ENCODE measurements at regions not wholly inside any gene's neighbourhood (a gene's known extent, or its start where the extent isn't known, plus 50 kb on each side); places are given as distances from the start of the nearest gene placed in this dataset.

- no peaks in the 10 kb centered on the region for H3K4me1 ChIP-seq (ENCODE audit: control insufficient read depth in 2 of 3, insufficient read depth in 2 of 3, low read depth in 1 of 3, low read length in 3 of 3)
- no peaks in the 10 kb centered on the region for H3K36me3 ChIP-seq (ENCODE audit: control insufficient read depth in 2 of 3, insufficient read depth in 3 of 3, low read length in 3 of 3)
- DNase-seq (no peak), FAIRE-seq (no peak)
- no peak overlapping the region for H3K4me3 ChIP-seq (ENCODE audit: low read length in 3 of 3)
- H3K9me3 ChIP-seq (ENCODE audit: control insufficient read depth in 2 of 3, insufficient read depth in 1 of 3, low read length in 3 of 3), result peaks cover 0 to 8% (median 0%) of the 10 kb centered on the region in 3 donors
- intact Hi-C loops (cut with DNase I), result no loop called here
- TF ChIP-seq CTCF (IDR thresholded peaks at IDR 0.05; ENCODE audit: borderline replicate concordance, extremely low read depth, insufficient read depth), result no peak
- H3K27ac ChIP-seq (ENCODE audit: low read depth in 2 of 2, low read length in 2 of 2), result no peak overlapping the region
- H3K27me3 ChIP-seq (ENCODE audit: control insufficient read depth, insufficient read depth, low read length), result no peaks in the 10 kb centered on the region
- H3K9ac ChIP-seq (ENCODE audit: low read length in 3 of 3), result no peak overlapping the region
Observed at GRCh38 chr22:27434898-27435297, 366.7 kb downstream of the MN1 start.

- no peaks in the 10 kb centered on the region for H3K36me3 ChIP-seq (ENCODE audit: control insufficient read depth in 2 of 3, insufficient read depth in 3 of 3, low read length in 3 of 3)
- no peak for TF ChIP-seq CTCF (IDR thresholded peaks at IDR 0.05; ENCODE audit: borderline replicate concordance, extremely low read depth, insufficient read depth)
- no peaks in the 10 kb centered on the region for H3K27me3 ChIP-seq (ENCODE audit: control insufficient read depth, insufficient read depth, low read length)
- intact Hi-C loops (cut with DNase I), result no loop called here
- no peak overlapping the region for H3K27ac ChIP-seq (ENCODE audit: low read depth in 2 of 2, low read length in 2 of 2)
- H3K4me3 ChIP-seq (ENCODE audit: low read length in 3 of 3), result no peak overlapping the region
- DNase-seq (peak; percentile 78 to 87 (median 84)), FAIRE-seq (no peak)
- H3K4me1 ChIP-seq (ENCODE audit: control insufficient read depth in 2 of 3, insufficient read depth in 2 of 3, low read depth in 1 of 3, low read length in 3 of 3), result no peaks in the 10 kb centered on the region
- peaks cover 0 to 8% (median 0%) of the 10 kb centered on the region in 3 donors for H3K9me3 ChIP-seq (ENCODE audit: control insufficient read depth in 2 of 3, insufficient read depth in 1 of 3, low read length in 3 of 3)
- no peak overlapping the region for H3K9ac ChIP-seq (ENCODE audit: low read length in 3 of 3)
Observed at GRCh38 chr22:27435844-27436576, 365.5 kb downstream of the MN1 start.

GRCh38 chr22:27436591-27436990 lies 365.0 kb downstream of the MN1 start:
- H3K27ac ChIP-seq (ENCODE audit: low read depth in 2 of 2, low read length in 2 of 2), result no peak overlapping the region
- H3K4me3 ChIP-seq (ENCODE audit: low read length in 3 of 3), result no peak overlapping the region
- FAIRE-seq (no peak), DNase-seq (no peak)
- H3K4me1 ChIP-seq (ENCODE audit: control insufficient read depth in 2 of 3, insufficient read depth in 2 of 3, low read depth in 1 of 3, low read length in 3 of 3), result no peaks in the 10 kb centered on the region
- H3K9ac ChIP-seq (ENCODE audit: low read length in 3 of 3), result no peak overlapping the region
- H3K27me3 ChIP-seq (ENCODE audit: control insufficient read depth, insufficient read depth, low read length), result no peaks in the 10 kb centered on the region
- H3K9me3 ChIP-seq (ENCODE audit: control insufficient read depth in 2 of 3, insufficient read depth in 1 of 3, low read length in 3 of 3), result peaks cover 0 to 3% (median 0%) of the 10 kb centered on the region in 3 donors
- H3K36me3 ChIP-seq (ENCODE audit: control insufficient read depth in 2 of 3, insufficient read depth in 3 of 3, low read length in 3 of 3), result no peaks in the 10 kb centered on the region
- TF ChIP-seq CTCF (IDR thresholded peaks at IDR 0.05; ENCODE audit: borderline replicate concordance, extremely low read depth, insufficient read depth), result no peak
- intact Hi-C loops (cut with DNase I), result no loop called here

Measured in kidney (tissue), 13 donors.